Mesenchymal stem cell (in vitro differentiated cells and primary cell): ENCODE measurements at regions not wholly inside any gene's neighbourhood (a gene's known extent, or its start where the extent isn't known, plus 50 kb on each side); places are given as distances from the start of the nearest gene placed in this dataset.

ENCODE experiments used
- DNase-seq: peaks from one replicate; pipeline ENCODE4 v3.0.0-alpha.2; 2013
- H2AFZ ChIP-seq: one replicate; pipeline ENCODE4 v1.6.1; 2013; ENCODE audit warnings: low read depth, mild to moderate bottlenecking, control low read depth, inconsistent platforms, low read length, moderate library complexity
- H2AK5ac ChIP-seq: 2 replicates; pipeline ENCODE4 v1.6.1; 2013; ENCODE audit warnings: low read length, moderate library complexity, mild to moderate bottlenecking, inconsistent platforms; ENCODE audit not compliant: severe bottlenecking
- H2BK120ac ChIP-seq: one replicate; pipeline ENCODE4 v1.6.1; 2013; ENCODE audit warnings: low read depth, mild to moderate bottlenecking, inconsistent platforms, low read length, moderate library complexity
- H2BK12ac ChIP-seq, 2 experiments: one replicate each; pipeline ENCODE4 v1.6.1; 2013; ENCODE audit warnings: inconsistent platforms in 2 of 2, low read length in 2 of 2, mild to moderate bottlenecking in 2 of 2, moderate library complexity in 2 of 2, control low read depth in 1 of 2
- H2BK15ac ChIP-seq: one replicate; pipeline ENCODE4 v1.6.1; 2013; ENCODE audit warnings: mild to moderate bottlenecking, low read depth, inconsistent platforms; ENCODE audit not compliant: poor library complexity, severe bottlenecking
- H2BK5ac ChIP-seq: 2 replicates; pipeline ENCODE4 v1.6.1; 2013; ENCODE audit warnings: low read depth, mild to moderate bottlenecking, low read length, control low read depth, inconsistent platforms; ENCODE audit not compliant: poor library complexity, severe bottlenecking
- H3K14ac ChIP-seq, 2 experiments: one replicate each; pipeline ENCODE4 v1.6.1; 2013; ENCODE audit warnings: inconsistent platforms in 2 of 2, low read length in 2 of 2, control low read depth in 1 of 2, mild to moderate bottlenecking in 1 of 2, moderate library complexity in 1 of 2
- H3K18ac ChIP-seq, 2 experiments: one replicate each; pipeline ENCODE4 v1.6.1; 2013; ENCODE audit warnings: inconsistent platforms in 2 of 2, low read length in 2 of 2, control low read depth in 1 of 2, low read depth in 1 of 2, mild to moderate bottlenecking in 1 of 2
- H3K23ac ChIP-seq, 2 experiments: one replicate each; pipeline ENCODE4 v1.6.1; 2013; ENCODE audit warnings: inconsistent platforms in 2 of 2, low read length in 2 of 2, mild to moderate bottlenecking in 2 of 2, moderate library complexity in 2 of 2, control low read depth in 1 of 2
- H3K27ac ChIP-seq: 2 replicates; pipeline ENCODE4 v1.5.1; 2013; ENCODE audit warnings: mild to moderate bottlenecking, moderate library complexity, low read length, control low read depth, inconsistent platforms; ENCODE audit not compliant: poor library complexity, severe bottlenecking
- H3K27me3 ChIP-seq, 2 experiments: 2 replicates each; pipeline versions ENCODE4 v1.6.1 to v1.7.0; 2013; ENCODE audit warnings: low read length in 2 of 2, mild to moderate bottlenecking in 2 of 2, moderate library complexity in 2 of 2, control low read depth in 1 of 2, inconsistent platforms in 1 of 2; ENCODE audit not compliant: control insufficient read depth in 1 of 2, insufficient read depth in 1 of 2
- H3K36me3 ChIP-seq, 2 experiments: 2 replicates each; pipeline versions ENCODE4 v1.6.1 to v1.7.0; 2013; ENCODE audit warnings: low read length in 2 of 2, control low read depth in 1 of 2, inconsistent platforms in 1 of 2, low read depth in 1 of 2, mild to moderate bottlenecking in 1 of 2; ENCODE audit not compliant: insufficient read depth in 2 of 2, control insufficient read depth in 1 of 2
- H3K4ac ChIP-seq, 2 experiments: one replicate each; pipeline ENCODE4 v1.6.1; 2013; ENCODE audit warnings: inconsistent platforms in 2 of 2, low read length in 2 of 2, mild to moderate bottlenecking in 2 of 2, moderate library complexity in 2 of 2, control low read depth in 1 of 2, low read depth in 1 of 2
- H3K4me1 ChIP-seq: 2 replicates; pipeline ENCODE4 v1.6.1; 2013; ENCODE audit warnings: low read depth, low read length, control low read depth; ENCODE audit not compliant: control insufficient read depth, insufficient read depth
- H3K4me2 ChIP-seq: 2 replicates; pipeline ENCODE4 v1.6.1; 2013; ENCODE audit warnings: low read length, mild to moderate bottlenecking, inconsistent platforms; ENCODE audit not compliant: poor library complexity, severe bottlenecking
- H3K4me3 ChIP-seq, 2 experiments: 2 replicates each; pipeline versions ENCODE4 v1.5.1 to v1.7.0; 2013; ENCODE audit warnings: low read length in 2 of 2, mild to moderate bottlenecking in 2 of 2, control low read depth in 1 of 2, low read depth in 1 of 2; ENCODE audit not compliant: insufficient read depth in 1 of 2
- H3K79me1 ChIP-seq: replicated peaks from 2 replicates; pipeline ENCODE4 v1.6.1; 2013; ENCODE audit warnings: mild to moderate bottlenecking, control low read depth, low read length, inconsistent platforms; ENCODE audit not compliant: poor library complexity, severe bottlenecking
- H3K9ac ChIP-seq: 2 replicates; pipeline ENCODE4 v1.7.0; 2013; ENCODE audit warnings: mild to moderate bottlenecking, low read length, moderate library complexity
- H3K9me3 ChIP-seq: 2 replicates; pipeline ENCODE4 v1.7.0; 2013; ENCODE audit warnings: mild to moderate bottlenecking, low read length; ENCODE audit not compliant: control insufficient read depth
- H4K8ac ChIP-seq: one replicate; pipeline ENCODE4 v1.6.1; 2013; ENCODE audit warnings: inconsistent platforms, mild to moderate bottlenecking, low read length, moderate library complexity
- H4K91ac ChIP-seq: one replicate; pipeline ENCODE4 v1.6.1; 2013; ENCODE audit warnings: mild to moderate bottlenecking, low read length, inconsistent platforms
- WGBS: methylation state at CpG from one replicate; pipeline ENCODE4 v1.1.7; 2013; ENCODE audit warnings: mixed read lengths; 5-methylcytosine and 5-hydroxymethylcytosine counted together

- Histone ChIP-seq H2BK5ac (no peak overlapping the region), H2AK5ac (peak overlapping the region; percentile 74)
- WGBS, result 88% methylated on average over 5 of the region's 5 CpGs
Measured at GRCh38 chr9:38338342-38339018, 54.0 kb upstream of the ALDH1B1 start.

DNA sequence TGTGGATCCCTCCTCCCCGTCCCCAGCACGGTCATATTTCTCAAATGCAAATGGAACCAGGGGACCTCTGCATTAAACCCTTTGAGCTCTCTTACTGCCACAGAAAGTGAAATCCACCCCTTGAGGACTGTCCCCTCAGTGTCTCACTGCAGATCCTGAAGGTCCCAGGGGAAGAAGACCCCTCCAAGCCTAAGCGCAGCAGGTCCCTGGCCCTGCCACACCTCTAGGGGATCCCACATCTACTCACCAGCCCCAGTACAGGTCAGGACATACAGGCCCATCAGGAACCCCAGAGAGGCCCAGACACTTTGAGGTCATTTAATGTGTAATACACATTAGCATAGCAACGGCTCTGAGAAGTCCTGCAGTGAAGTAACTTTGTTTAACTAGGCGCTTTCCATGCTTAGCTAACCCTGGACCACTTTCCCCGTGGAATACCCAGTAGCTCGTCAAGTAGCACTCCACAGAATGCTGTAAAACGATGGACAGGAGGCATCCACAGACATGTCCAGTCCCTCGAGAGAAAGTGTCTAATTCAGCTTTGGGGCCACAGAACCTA, 54.7 kb upstream of the ALDH1B1 start:
- Histone ChIP-seq H3K36me3 (no peaks in the 10 kb centered on the region), H3K27ac (no peak overlapping the region), H3K79me1 (no peaks in the 10 kb centered on the region), H3K14ac (no peak overlapping the region), H3K27me3 (peaks cover 0 to 36% of the 10 kb centered on the region in 2 experiments), H4K91ac (no peak overlapping the region), H3K9me3 (peaks cover 4% of the 10 kb centered on the region), H3K4ac (no peak overlapping the region), H3K9ac (peak overlapping the region; percentile 28), H2BK120ac (no peak overlapping the region), H3K4me3 (no peak overlapping the region), H3K4me1 (peaks cover 16% of the 10 kb centered on the region), H2BK5ac (no peak overlapping the region), H2BK12ac (no peak overlapping the region), H3K18ac (no peak overlapping the region), H2AFZ (no peak overlapping the region), H2AK5ac (peak overlapping the region; percentile 40), H2BK15ac (no peak overlapping the region), H3K4me2 (no peak overlapping the region), H3K23ac (no peak overlapping the region), H4K8ac (no peak overlapping the region)
- 84% methylated on average over 9 of the region's 9 CpGs for WGBS
- DNase-seq, result no peak

More at GRCh38 chr9:38338342-38339018, 54.0 kb upstream of the ALDH1B1 start:
- H3K9ac ChIP-seq, result no peak overlapping the region
- no peaks in the 10 kb centered on the region for H3K79me1 ChIP-seq
- H2BK12ac ChIP-seq, result no peak overlapping the region
- H3K36me3 ChIP-seq, result no peaks in the 10 kb centered on the region
- H3K18ac ChIP-seq, result no peak overlapping the region
- H3K4ac ChIP-seq, result no peak overlapping the region
- H3K4me1 ChIP-seq, result peaks cover 16% of the 10 kb centered on the region
- no peak overlapping the region for H2BK120ac ChIP-seq
- no peak overlapping the region for H4K91ac ChIP-seq
- no peak overlapping the region for H2BK15ac ChIP-seq
- no peak overlapping the region for H3K23ac ChIP-seq
- H3K4me3 ChIP-seq, result no peak overlapping the region
- peaks cover 0 to 41% of the 10 kb centered on the region in 2 experiments for H3K27me3 ChIP-seq
- no peak overlapping the region for H4K8ac ChIP-seq
- H3K14ac ChIP-seq, result no peak overlapping the region
- peak overlapping the region; percentile 11 for H3K27ac ChIP-seq
- no peak for DNase-seq
- H2AFZ ChIP-seq, result no peak overlapping the region
- no peak overlapping the region for H3K4me2 ChIP-seq
- peaks cover 4% of the 10 kb centered on the region for H3K9me3 ChIP-seq

GRCh38 chr9:38337181-38337580, 55.3 kb upstream of the ALDH1B1 start:
- H4K91ac ChIP-seq, result no peak overlapping the region
- no peak overlapping the region for H3K14ac ChIP-seq
- H3K27ac ChIP-seq, result no peak overlapping the region
- peaks cover 16% of the 10 kb centered on the region for H3K4me1 ChIP-seq
- H3K4me2 ChIP-seq, result no peak overlapping the region
- H3K9ac ChIP-seq, result peak overlapping the region; percentile 28
- WGBS, result 91% methylated on average over 7 of the region's 7 CpGs
- H2AFZ ChIP-seq, result no peak overlapping the region
- H2BK120ac ChIP-seq, result no peak overlapping the region
- no peak overlapping the region for H3K4ac ChIP-seq
- no peak overlapping the region for H3K23ac ChIP-seq
- H3K27me3 ChIP-seq, result peaks cover 0 to 30% of the 10 kb centered on the region in 2 experiments
- no peak overlapping the region for H3K18ac ChIP-seq
- no peak overlapping the region for H3K4me3 ChIP-seq
- H2AK5ac ChIP-seq, result no peak overlapping the region
- no peaks in the 10 kb centered on the region for H3K36me3 ChIP-seq
- no peak overlapping the region for H4K8ac ChIP-seq
- H2BK15ac ChIP-seq, result no peak overlapping the region
- H2BK5ac ChIP-seq, result no peak overlapping the region
- peaks cover 4% of the 10 kb centered on the region for H3K9me3 ChIP-seq
- no peaks in the 10 kb centered on the region for H3K79me1 ChIP-seq
- no peak for DNase-seq
- H2BK12ac ChIP-seq, result no peak overlapping the region

DNA sequence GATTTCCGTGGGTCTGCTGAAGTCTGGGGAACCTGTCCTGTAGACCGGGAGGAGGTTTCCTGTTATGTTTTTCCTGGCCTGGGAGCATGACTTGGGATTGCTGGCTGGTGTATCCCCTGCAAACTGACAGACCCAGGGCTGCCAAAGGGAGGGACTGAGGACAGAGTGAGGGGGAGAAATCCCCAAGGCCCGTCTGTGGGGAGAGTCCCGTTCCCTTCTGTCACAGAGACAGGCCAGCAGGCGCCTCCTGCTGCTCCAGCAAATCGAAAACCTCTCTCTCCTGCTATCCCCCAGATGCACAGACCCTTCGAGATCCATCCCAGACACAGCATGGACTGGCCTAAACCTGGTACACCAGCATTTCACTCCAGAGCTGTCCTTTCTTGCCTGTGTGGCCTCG, 56.2 kb upstream of the ALDH1B1 start:
- Histone ChIP-seq H3K9me3 (no peaks in the 10 kb centered on the region), H3K4me2 (no peak overlapping the region), H2BK12ac (no peak overlapping the region), H3K14ac (no peak overlapping the region), H2BK120ac (no peak overlapping the region), H3K4me1 (peaks cover 16% of the 10 kb centered on the region), H3K4ac (no peak overlapping the region), H3K27ac (no peak overlapping the region), H3K9ac (no peak overlapping the region), H4K8ac (no peak overlapping the region), H3K4me3 (no peak overlapping the region), H2BK5ac (no peak overlapping the region), H4K91ac (no peak overlapping the region), H3K79me1 (no peaks in the 10 kb centered on the region), H3K36me3 (no peaks in the 10 kb centered on the region), H2BK15ac (no peak overlapping the region), H2AFZ (no peak overlapping the region), H2AK5ac (no peak overlapping the region), H3K18ac (no peak overlapping the region), H3K27me3 (peaks cover 0 to 22% of the 10 kb centered on the region in 2 experiments), H3K23ac (no peak overlapping the region)
- WGBS, result 78% methylated on average over 8 of the region's 8 CpGs
- no peak for DNase-seq
